GM12873 (cell line): ENCODE measurements at regions not wholly inside any gene's neighbourhood (a gene's known extent, or its start where the extent isn't known, plus 50 kb on each side); places are given as distances from the start of the nearest gene placed in this dataset.

Source experiments
- CTCF ChIP-seq: IDR thresholded peaks from 2 replicates; pipeline ENCODE4 v1.5.1; 2012; ENCODE audit warnings: low read depth, mild to moderate bottlenecking, moderate library complexity, low read length, control low read depth; ENCODE audit not compliant: insufficient read depth; ENCODE audit errors: missing control alignments

GRCh38 chr2:82526277-82526676, 1932.8 kb downstream of the SUCLG1 start:
- no peak for TF ChIP-seq CTCF

- TF ChIP-seq CTCF = no peak
These were observed 1933.3 kb downstream of the SUCLG1 start for GRCh38 chr2:82525744-82526143.

- no peak for TF ChIP-seq CTCF
These were observed 1934.3 kb downstream of the SUCLG1 start for GRCh38 chr2:82524826-82525225.

- TF ChIP-seq CTCF = no peak
These were observed 1947.2 kb downstream of the SUCLG1 start for GRCh38 chr2:82511894-82512293.

- TF ChIP-seq CTCF = no peak
These were observed 1950.4 kb downstream of the SUCLG1 start for GRCh38 chr2:82508702-82509101.

GRCh38 chr2:82507657-82508056, 1951.4 kb downstream of the SUCLG1 start:
- TF ChIP-seq CTCF = no peak

- no peak for TF ChIP-seq CTCF
These were observed 1957.9 kb downstream of the SUCLG1 start for GRCh38 chr2:82501217-82501616.

GRCh38 chr2:82498777-82499443, 1960.2 kb downstream of the SUCLG1 start:
- TF ChIP-seq CTCF = no peak
